T-cell (primary cell): ENCODE measurements at regions not wholly inside any gene's neighbourhood (a gene's known extent, or its start where the extent isn't known, plus 50 kb on each side); places are given as distances from the start of the nearest gene placed in this dataset.

Experiments
- ATAC-seq, 4 experiments: fragments of 200-7000 bp in 3 of 4; fragments of 150-1000 bp in 1 of 4; cut with Tn5 transposase; replicated peaks in 1 of 4; 1 replicate in 3 of 4; 2 replicates in 1 of 4; pipeline ENCODE4 v1.10.0; 2021; ENCODE audit warnings: moderate library complexity in 3 of 4, mild to moderate bottlenecking in 2 of 4, moderate number of reproducible peaks in 1 of 4
- CTCF ChIA-PET, 2 donors: fragments of 300-600 bp; sonication (Branson Sonifier 250); formaldehyde crosslinking; loops; one replicate each; lab custom pipeline; 2022; ENCODE audit warnings: antibody characterized with exemption in 2 of 2; lab: Charles Lee
- POLR2A ChIA-PET, 2 donors: fragments of 300-600 bp; sonication (Branson Sonifier 250); formaldehyde crosslinking; loops; one replicate each; lab custom pipeline; 2022; ENCODE audit warnings: antibody characterized with exemption in 2 of 2; lab: Charles Lee
- DNase-seq, 35 experiments: peaks; one replicate each; pipeline versions ENCODE4 v3.0.0 to v3.0.0-alpha.2; 2013 to 2023
- H3K27ac ChIP-seq: one replicate; pipeline ENCODE4 v1.5.1; 2013; ENCODE audit warnings: low read length
- H3K27me3 ChIP-seq, 2 experiments: replicated peaks in 1 of 2; 1 replicate in 1 of 2; 2 replicates in 1 of 2; pipeline versions ENCODE4 v1.6.1 to v1.7.0; 2013; ENCODE audit warnings: low read length in 1 of 2, mixed read lengths in 1 of 2; ENCODE audit not compliant: control insufficient read depth in 2 of 2, insufficient read depth in 2 of 2; ENCODE audit errors: extremely low read depth in 1 of 2
- H3K36me3 ChIP-seq, 2 donors: 1 replicate in 1 of 2; 2 replicates in 1 of 2; pipeline versions ENCODE4 v1.6.1 to v1.7.0; 2013; ENCODE audit warnings: low read length in 1 of 2; ENCODE audit not compliant: control insufficient read depth in 2 of 2, insufficient read depth in 1 of 2; ENCODE audit errors: extremely low read depth in 1 of 2
- H3K4me1 ChIP-seq, 2 experiments: 1 replicate in 1 of 2; 2 replicates in 1 of 2; pipeline versions ENCODE4 v1.6.1 to v1.7.0; 2013; ENCODE audit warnings: low read length in 2 of 2, mixed read lengths in 1 of 2; ENCODE audit not compliant: insufficient read depth in 2 of 2, control insufficient read depth in 1 of 2; ENCODE audit errors: extremely low read depth in 1 of 2
- H3K4me3 ChIP-seq, 2 donors: 1 replicate in 1 of 2; 2 replicates in 1 of 2; pipeline versions ENCODE4 v1.5.1 to v1.7.0; 2013; ENCODE audit warnings: mild to moderate bottlenecking in 2 of 2, low read length in 1 of 2, moderate library complexity in 1 of 2; ENCODE audit not compliant: control insufficient read depth in 1 of 2; ENCODE audit errors: extremely low read depth in 1 of 2
- H3K9me3 ChIP-seq: 2 replicates; pipeline ENCODE4 v1.7.0; 2013
- H3K27ac Mint-ChIP-seq, 2 donors: one replicate each; pipeline ENCODE4 v1.8.0; 2020 to 2021; ENCODE audit warnings: mild to moderate bottlenecking in 2 of 2, mixed read lengths in 2 of 2
- H3K27me3 Mint-ChIP-seq, 2 donors: one replicate each; pipeline ENCODE4 v1.8.0; 2021 to 2022; ENCODE audit warnings: mixed read lengths in 2 of 2
- H3K36me3 Mint-ChIP-seq: one replicate; pipeline ENCODE4 v1.8.0; 2021; ENCODE audit warnings: mixed read lengths
- H3K4me1 Mint-ChIP-seq, 3 donors: one replicate each; pipeline ENCODE4 v1.8.0; 2020 to 2022; ENCODE audit warnings: mixed read lengths in 3 of 3, mild to moderate bottlenecking in 1 of 3
- H3K4me3 Mint-ChIP-seq, 3 donors: one replicate each; pipeline ENCODE4 v1.8.0; 2020 to 2022; ENCODE audit warnings: mild to moderate bottlenecking in 3 of 3, mixed read lengths in 3 of 3, moderate library complexity in 3 of 3
- H3K9me3 Mint-ChIP-seq, 3 donors: one replicate each; pipeline ENCODE4 v1.8.0; 2020 to 2022; ENCODE audit warnings: mixed read lengths in 3 of 3
- WGBS: methylation state at CpG from one replicate; pipeline ENCODE4 v1.1.5; 2013; ENCODE audit warnings: missing lambda C conversion rate; ENCODE audit not compliant: insufficient coverage; 5-methylcytosine and 5-hydroxymethylcytosine counted together

DNA sequence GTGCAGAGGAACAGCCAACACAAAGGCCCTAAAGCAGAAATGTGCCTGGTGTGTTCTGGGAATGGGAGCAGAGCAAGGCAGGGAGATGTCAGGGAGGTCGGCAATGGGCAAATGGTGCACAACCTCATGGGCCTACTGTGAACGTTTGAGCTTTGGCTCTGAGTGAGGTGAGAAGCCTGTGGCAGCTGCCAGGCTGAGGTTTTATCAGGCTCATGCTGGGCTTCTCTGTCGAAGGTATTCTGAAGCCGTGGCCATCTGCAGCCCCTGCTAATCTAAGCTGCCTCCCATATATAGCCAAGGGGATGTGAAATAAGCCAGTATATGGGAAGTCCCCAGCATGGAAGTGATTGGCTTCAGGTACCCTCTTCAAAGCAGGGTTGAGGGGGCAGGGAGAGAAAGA lies 193.3 kb downstream of the SLC4A3 start:
- CTCF ChIA-PET: no interaction called here

DNA sequence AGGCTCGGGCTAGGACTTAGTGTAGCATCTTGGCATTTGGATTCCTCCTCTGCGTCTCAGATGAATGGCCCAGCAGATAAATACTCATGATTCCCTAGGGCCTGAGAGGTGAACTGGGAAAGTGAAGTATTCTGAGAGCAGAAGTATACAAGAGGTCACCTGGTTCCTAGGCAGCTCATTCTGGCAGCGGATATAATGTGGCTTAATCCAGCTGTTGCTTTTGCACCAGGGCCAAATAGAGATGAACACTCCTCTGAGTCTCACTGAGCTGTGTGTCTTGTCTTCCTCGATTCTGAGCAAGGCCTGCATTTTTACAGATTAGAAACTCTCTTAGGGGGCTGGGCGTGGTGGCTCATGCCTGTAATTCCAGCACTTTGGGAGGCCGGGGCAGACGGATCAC lies 196.1 kb downstream of the SLC4A3 start:
- peaks cover 0 to 5% (median 4%) of the 10 kb centered on the region in 3 donors for H3K9me3 Mint-ChIP-seq
- H3K36me3 ChIP-seq: no peaks in the 10 kb centered on the region
- CTCF ChIA-PET: no interaction called here
- no peaks in the 10 kb centered on the region for H3K4me1 ChIP-seq
- 81% methylated on average over 5 of the region's 7 CpGs for WGBS
- H3K4me1 Mint-ChIP-seq: no peaks in the 10 kb centered on the region
- no peaks in the 10 kb centered on the region for H3K9me3 ChIP-seq
- DNase-seq (no peak), ATAC-seq (no peak)
- H3K27ac Mint-ChIP-seq: no peak overlapping the region
- no peak overlapping the region for H3K27ac ChIP-seq
- POLR2A ChIA-PET: no interaction called here
- H3K4me3 Mint-ChIP-seq: no peak overlapping the region
- no peak overlapping the region for H3K4me3 ChIP-seq
- H3K27me3 ChIP-seq: no peaks in the 10 kb centered on the region
- H3K27me3 Mint-ChIP-seq: peaks cover 9 to 13% of the 10 kb centered on the region in 2 donors
- H3K36me3 Mint-ChIP-seq: no peaks in the 10 kb centered on the region

More for the DNA sequence above, 193.3 kb downstream of the SLC4A3 start:
- H3K4me1 ChIP-seq: no peaks in the 10 kb centered on the region
- Mint-ChIP-seq H3K27me3 (peaks cover 9 to 15% of the 10 kb centered on the region in 2 donors), H3K36me3 (no peaks in the 10 kb centered on the region), H3K4me1 (no peaks in the 10 kb centered on the region), H3K4me3 (no peak overlapping the region), H3K9me3 (peaks cover 6 to 10% (median 8%) of the 10 kb centered on the region in 3 donors), H3K27ac (no peak overlapping the region)
- H3K9me3 ChIP-seq: no peaks in the 10 kb centered on the region
- POLR2A ChIA-PET: no interaction called here
- DNase-seq (no peak), ATAC-seq (no peak)
- H3K27ac ChIP-seq: no peak overlapping the region
- no peak overlapping the region for H3K4me3 ChIP-seq
- no peaks in the 10 kb centered on the region for H3K36me3 ChIP-seq
- 64% methylated on average over 2 of the region's 4 CpGs for WGBS
- no peaks in the 10 kb centered on the region for H3K27me3 ChIP-seq

DNA sequence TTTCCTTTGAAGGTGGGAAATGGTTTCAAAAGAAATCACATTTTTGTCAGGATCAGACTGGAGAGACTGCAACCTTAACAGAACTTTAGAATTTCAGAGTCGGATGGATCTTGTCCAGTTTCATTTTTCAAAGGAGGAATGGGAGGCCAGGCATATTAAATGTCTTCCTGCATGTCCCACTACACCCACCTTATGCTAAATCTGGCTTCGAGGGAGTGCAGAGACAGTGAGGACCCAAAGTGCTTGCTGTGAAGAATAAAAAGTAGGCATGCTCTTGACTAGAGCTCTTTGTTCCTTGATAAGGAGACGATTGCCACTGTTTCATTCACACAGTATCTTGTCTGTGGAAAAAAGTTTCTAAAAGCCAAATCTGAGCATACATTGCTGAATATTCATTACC lies 197.6 kb downstream of the SLC4A3 start:
- no peaks in the 10 kb centered on the region for H3K27me3 ChIP-seq
- H3K9me3 ChIP-seq: no peaks in the 10 kb centered on the region
- 100% methylated on average over 1 of the region's 3 CpGs for WGBS
- H3K27ac ChIP-seq: no peak overlapping the region
- H3K27ac Mint-ChIP-seq: no peak overlapping the region
- no peaks in the 10 kb centered on the region for H3K4me1 Mint-ChIP-seq
- no peaks in the 10 kb centered on the region for H3K9me3 Mint-ChIP-seq
- ATAC-seq: no peak
- no peaks in the 10 kb centered on the region for H3K4me1 ChIP-seq
- POLR2A ChIA-PET: no interaction called here
- no peaks in the 10 kb centered on the region for H3K36me3 ChIP-seq
- CTCF ChIA-PET: no interaction called here
- no peaks in the 10 kb centered on the region for H3K36me3 Mint-ChIP-seq
- no peak overlapping the region for H3K4me3 ChIP-seq
- H3K27me3 Mint-ChIP-seq: peaks cover 5 to 13% of the 10 kb centered on the region in 2 donors
- no peak for DNase-seq
- no peak overlapping the region for H3K4me3 Mint-ChIP-seq

GRCh38 chr2:219828127-219828526 lies 200.7 kb downstream of the SLC4A3 start:
- H3K27ac ChIP-seq: no peak overlapping the region
- no peaks in the 10 kb centered on the region for H3K9me3 ChIP-seq
- Mint-ChIP-seq H3K4me3 (no peak overlapping the region), H3K27ac (no peak overlapping the region), H3K4me1 (no peaks in the 10 kb centered on the region), H3K9me3 (no peaks in the 10 kb centered on the region), H3K36me3 (no peaks in the 10 kb centered on the region), H3K27me3 (peaks cover 3 to 11% of the 10 kb centered on the region in 2 donors)
- no peak for DNase-seq
- no peak overlapping the region for H3K4me3 ChIP-seq
- CTCF ChIA-PET: no interaction called here
- ATAC-seq: no peak
- POLR2A ChIA-PET: no interaction called here
- WGBS: 89% methylated on average over 5 of the region's 5 CpGs
- H3K27me3 ChIP-seq: peaks cover 0 to 4% of the 10 kb centered on the region in 2 experiments
- no peaks in the 10 kb centered on the region for H3K4me1 ChIP-seq
- H3K36me3 ChIP-seq: no peaks in the 10 kb centered on the region

DNA sequence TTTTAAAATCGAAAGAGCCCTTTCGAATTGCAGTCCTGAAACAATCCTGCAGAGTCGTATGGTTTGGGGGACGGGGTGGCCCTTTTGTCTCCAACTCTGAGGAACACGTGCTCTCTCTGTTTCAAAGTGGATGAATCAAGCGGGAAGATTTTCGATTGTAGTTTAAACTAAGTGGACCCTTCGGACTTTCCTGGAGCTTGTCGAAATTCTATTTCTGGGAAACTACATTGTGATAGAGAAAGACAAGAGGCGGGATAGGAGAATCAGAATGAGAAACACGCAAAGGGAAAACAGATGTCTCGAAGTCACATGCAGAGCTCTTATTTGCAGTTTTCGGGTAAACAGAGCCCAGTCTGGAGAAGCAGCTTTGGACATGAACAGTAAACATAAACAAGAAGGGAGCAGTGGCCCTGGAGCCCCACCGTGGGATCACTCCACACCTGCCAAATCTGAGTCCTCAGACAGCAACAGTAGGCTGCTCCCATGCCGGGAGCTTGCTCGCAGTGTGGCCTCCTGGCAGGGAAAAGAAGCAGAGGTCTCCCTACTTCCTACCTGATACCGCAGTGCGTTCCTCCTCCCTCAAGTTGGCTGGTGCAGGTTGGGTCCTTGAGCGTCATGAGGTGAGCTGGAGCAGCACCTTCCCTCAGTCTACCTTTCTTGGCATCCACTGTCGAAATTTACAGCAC lies 202.4 kb downstream of the SLC4A3 start:
- Mint-ChIP-seq H3K27me3 (peaks cover 0 to 11% of the 10 kb centered on the region in 2 donors), H3K9me3 (no peaks in the 10 kb centered on the region), H3K4me3 (no peak overlapping the region), H3K4me1 (no peaks in the 10 kb centered on the region), H3K36me3 (no peaks in the 10 kb centered on the region), H3K27ac (no peak overlapping the region)
- ATAC-seq (no peak), DNase-seq (no peak)
- no peaks in the 10 kb centered on the region for H3K9me3 ChIP-seq
- CTCF ChIA-PET: no interaction called here
- H3K36me3 ChIP-seq: no peaks in the 10 kb centered on the region
- H3K27ac ChIP-seq: no peak overlapping the region
- WGBS: 88% methylated on average over 17 of the region's 20 CpGs
- peaks cover 0 to 4% of the 10 kb centered on the region in 2 experiments for H3K27me3 ChIP-seq
- no peaks in the 10 kb centered on the region for H3K4me1 ChIP-seq
- POLR2A ChIA-PET: no interaction called here
- no peak overlapping the region for H3K4me3 ChIP-seq

GRCh38 chr2:219830353-219830738 lies 202.9 kb downstream of the SLC4A3 start:
- Mint-ChIP-seq H3K4me1 (no peaks in the 10 kb centered on the region), H3K27ac (no peak overlapping the region), H3K36me3 (no peaks in the 10 kb centered on the region), H3K27me3 (peaks cover 0 to 11% of the 10 kb centered on the region in 2 donors), H3K9me3 (no peaks in the 10 kb centered on the region), H3K4me3 (no peak overlapping the region)
- ChIA-PET POLR2A (no interaction called here), CTCF (no interaction called here)
- no peaks in the 10 kb centered on the region for H3K9me3 ChIP-seq
- DNase-seq: no peak
- ATAC-seq: no peak
- peaks cover 0 to 4% of the 10 kb centered on the region in 2 experiments for H3K27me3 ChIP-seq
- no peak overlapping the region for H3K4me3 ChIP-seq
- no peaks in the 10 kb centered on the region for H3K36me3 ChIP-seq
- no peaks in the 10 kb centered on the region for H3K4me1 ChIP-seq
- WGBS: 89% methylated on average over 4 of the region's 5 CpGs
- H3K27ac ChIP-seq: no peak overlapping the region

- no peaks in the 10 kb centered on the region for H3K4me1 ChIP-seq
- DNase-seq: no peak
- POLR2A ChIA-PET: no interaction called here
- Mint-ChIP-seq H3K4me1 (no peaks in the 10 kb centered on the region), H3K4me3 (no peak overlapping the region), H3K36me3 (no peaks in the 10 kb centered on the region), H3K27ac (no peak overlapping the region), H3K9me3 (no peaks in the 10 kb centered on the region), H3K27me3 (peaks cover 0 to 8% of the 10 kb centered on the region in 2 donors)
- H3K27me3 ChIP-seq: peaks cover 0 to 4% of the 10 kb centered on the region in 2 experiments
- H3K9me3 ChIP-seq: no peaks in the 10 kb centered on the region
- WGBS: 60% methylated on average over 2 of the region's 2 CpGs
- no peak for ATAC-seq
- no peak overlapping the region for H3K4me3 ChIP-seq
- no peaks in the 10 kb centered on the region for H3K36me3 ChIP-seq
- no peak overlapping the region for H3K27ac ChIP-seq
- CTCF ChIA-PET: no interaction called here
Observed at GRCh38 chr2:219831957-219832356, 204.5 kb downstream of the SLC4A3 start.
